Keratinocyte (primary cell): ENCODE measurements at regions not wholly inside any gene's neighbourhood (a gene's known extent, or its start where the extent isn't known, plus 50 kb on each side); places are given as distances from the start of the nearest gene placed in this dataset.

Experiments
- DNase-seq: peaks from one replicate; pipeline ENCODE4 v3.0.0-alpha.2; 2011; ENCODE audit warnings: low read depth, missing footprints, low spot score
- FAIRE-seq: peaks from 2 replicates; lab custom pipeline; 2011; peaks lifted over from hg19 to GRCh38; lab: Jason Lieb, UNC
- H2AFZ ChIP-seq: 2 replicates; pipeline ENCODE4 v1.6.0; 2012; ENCODE audit warnings: low read length, control low read depth, inconsistent platforms; ENCODE audit not compliant: control insufficient read depth
- H3K27ac ChIP-seq: 2 replicates; pipeline ENCODE4 v1.5.1; 2011; ENCODE audit warnings: low read length; ENCODE audit not compliant: control insufficient read depth, insufficient read depth
- H3K27me3 ChIP-seq: 3 replicates; pipeline ENCODE4 v1.6.0; 2011; ENCODE audit warnings: low read length; ENCODE audit not compliant: control insufficient read depth, insufficient read depth; ENCODE audit errors: extremely low read depth
- H3K36me3 ChIP-seq, 2 experiments: 2 replicates in 1 of 2; 3 replicates in 1 of 2; pipeline ENCODE4 v1.5.1; 2011; ENCODE audit warnings: low read length in 2 of 2, mild to moderate bottlenecking in 1 of 2; ENCODE audit not compliant: control insufficient read depth in 2 of 2, insufficient read depth in 2 of 2; ENCODE audit errors: extremely low read depth in 1 of 2
- H3K4me1 ChIP-seq: 3 replicates; pipeline ENCODE4 v1.5.1; 2011; ENCODE audit warnings: low read length; ENCODE audit not compliant: control insufficient read depth, insufficient read depth; ENCODE audit errors: extremely low read depth
- H3K4me2 ChIP-seq: 3 replicates; pipeline ENCODE4 v1.6.0; 2011; ENCODE audit warnings: low read depth, low read length; ENCODE audit not compliant: control insufficient read depth, insufficient read depth; ENCODE audit errors: extremely low read depth
- H3K4me3 ChIP-seq, 3 experiments: fragments of 200-600 bp in 1 of 3; sonication (generic) in 1 of 3; 2 replicates in 2 of 3; 3 replicates in 1 of 3; pipeline ENCODE4 v1.5.1; 2011 to 2016; ENCODE audit warnings: low read length in 3 of 3, mild to moderate bottlenecking in 3 of 3, control low read depth in 2 of 3, inconsistent platforms in 1 of 3, low read depth in 1 of 3, mixed read lengths in 1 of 3, mixed run types in 1 of 3, moderate library complexity in 1 of 3; ENCODE audit not compliant: control insufficient read depth in 2 of 3, insufficient read depth in 2 of 3; ENCODE audit errors: extremely low read depth in 1 of 3
- H3K79me2 ChIP-seq: 2 replicates; pipeline ENCODE4 v1.6.0; 2012; ENCODE audit warnings: low read length; ENCODE audit not compliant: control insufficient read depth, insufficient read depth
- H3K9ac ChIP-seq: 3 replicates; pipeline ENCODE4 v1.6.0; 2011; ENCODE audit warnings: low read length; ENCODE audit not compliant: control insufficient read depth, insufficient read depth; ENCODE audit errors: extremely low read depth
- H3K9me1 ChIP-seq: 3 replicates; pipeline ENCODE4 v1.6.0; 2011; ENCODE audit warnings: low read length; ENCODE audit not compliant: control insufficient read depth, insufficient read depth; ENCODE audit errors: extremely low read depth
- H3K9me3 ChIP-seq: 2 replicates; pipeline ENCODE4 v1.5.1; 2012; ENCODE audit warnings: low read depth, low read length; ENCODE audit not compliant: control insufficient read depth
- H4K20me1 ChIP-seq: 3 replicates; pipeline ENCODE4 v1.6.0; 2011; ENCODE audit warnings: low read length; ENCODE audit not compliant: control insufficient read depth, insufficient read depth; ENCODE audit errors: extremely low read depth
- EZH2 ChIP-seq: IDR thresholded peaks from one replicate; pipeline ENCODE4 v1.6.1; 2012; ENCODE audit warnings: inconsistent platforms, mild to moderate bottlenecking, low read length, moderate library complexity
- dilution Hi-C: fragments of 300-500 bp; cut with MboI; formaldehyde crosslinking; loops from one replicate; pipeline ENCODE4 v1.7.0; 2020; ENCODE audit warnings: low sequenced_read_pairs; ENCODE audit not compliant: extremely low pct_ligation_motif_present
- TF ChIP-seq, protein P1 (sequence below), 3 experiments: IDR thresholded peaks in 1 of 3; conservative IDR thresholded peaks in 1 of 3; optimal IDR thresholded peaks in 1 of 3; 2 replicates in 2 of 3; 3 replicates in 1 of 3; pipeline versions ENCODE3 to v1.5.1; 2011; ENCODE audit warnings: low read length in 3 of 3, mild to moderate bottlenecking in 3 of 3, moderate library complexity in 2 of 3, control low read depth in 1 of 3, inconsistent platforms in 1 of 3; ENCODE audit not compliant: insufficient read depth in 2 of 3; ENCODE audit errors: extremely low read depth in 1 of 3

DNA sequence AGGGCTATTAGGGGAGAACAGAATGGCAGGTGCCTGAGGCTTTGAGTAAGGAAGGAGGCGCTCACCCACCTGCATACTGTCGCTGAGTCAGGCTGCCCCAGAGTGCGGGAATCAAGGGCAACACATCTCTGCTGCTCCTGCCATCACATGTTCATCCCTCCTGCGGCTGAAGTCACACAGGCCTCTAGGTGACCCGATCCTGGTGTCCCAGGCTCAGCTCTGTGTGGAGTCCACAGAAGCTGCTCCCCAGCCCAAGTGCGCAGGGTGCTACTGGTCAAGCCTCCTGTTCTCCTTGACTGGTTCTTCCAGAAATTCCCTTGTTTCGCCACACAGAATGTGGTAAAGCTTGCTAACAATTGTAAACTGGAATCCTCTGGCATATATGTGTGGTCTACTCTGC is 96.9 kb upstream of the IL6 start:
- H3K9ac ChIP-seq = no peak overlapping the region
- H3K4me1 ChIP-seq = no peaks in the 10 kb centered on the region
- no peaks in the 10 kb centered on the region for H3K27me3 ChIP-seq
- TF ChIP-seq EZH2 = no peak
- TF ChIP-seq, protein P1, sequence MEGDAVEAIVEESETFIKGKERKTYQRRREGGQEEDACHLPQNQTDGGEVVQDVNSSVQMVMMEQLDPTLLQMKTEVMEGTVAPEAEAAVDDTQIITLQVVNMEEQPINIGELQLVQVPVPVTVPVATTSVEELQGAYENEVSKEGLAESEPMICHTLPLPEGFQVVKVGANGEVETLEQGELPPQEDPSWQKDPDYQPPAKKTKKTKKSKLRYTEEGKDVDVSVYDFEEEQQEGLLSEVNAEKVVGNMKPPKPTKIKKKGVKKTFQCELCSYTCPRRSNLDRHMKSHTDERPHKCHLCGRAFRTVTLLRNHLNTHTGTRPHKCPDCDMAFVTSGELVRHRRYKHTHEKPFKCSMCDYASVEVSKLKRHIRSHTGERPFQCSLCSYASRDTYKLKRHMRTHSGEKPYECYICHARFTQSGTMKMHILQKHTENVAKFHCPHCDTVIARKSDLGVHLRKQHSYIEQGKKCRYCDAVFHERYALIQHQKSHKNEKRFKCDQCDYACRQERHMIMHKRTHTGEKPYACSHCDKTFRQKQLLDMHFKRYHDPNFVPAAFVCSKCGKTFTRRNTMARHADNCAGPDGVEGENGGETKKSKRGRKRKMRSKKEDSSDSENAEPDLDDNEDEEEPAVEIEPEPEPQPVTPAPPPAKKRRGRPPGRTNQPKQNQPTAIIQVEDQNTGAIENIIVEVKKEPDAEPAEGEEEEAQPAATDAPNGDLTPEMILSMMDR (optimal IDR thresholded peaks at IDR 0.05 in 1 of 3, IDR thresholded peaks at IDR 0.05 in 1 of 3, conservative IDR thresholded peaks at IDR 0.05 in 1 of 3; ENCODE audit: extremely low read depth in 1 of 3, insufficient read depth in 2 of 3, low read length in 3 of 3) = no peak
- H3K9me3 ChIP-seq = no peaks in the 10 kb centered on the region
- FAIRE-seq (no peak), DNase-seq (no peak)
- no peaks in the 10 kb centered on the region for H4K20me1 ChIP-seq
- H3K9me1 ChIP-seq = no peaks in the 10 kb centered on the region
- H3K36me3 ChIP-seq = no peaks in the 10 kb centered on the region
- H3K4me3 ChIP-seq = no peak overlapping the region
- H3K79me2 ChIP-seq = no peaks in the 10 kb centered on the region
- dilution Hi-C loops = no loop called here
- H3K4me2 ChIP-seq = no peak overlapping the region
- H3K27ac ChIP-seq = no peak overlapping the region
- H2AFZ ChIP-seq = no peak overlapping the region

DNA sequence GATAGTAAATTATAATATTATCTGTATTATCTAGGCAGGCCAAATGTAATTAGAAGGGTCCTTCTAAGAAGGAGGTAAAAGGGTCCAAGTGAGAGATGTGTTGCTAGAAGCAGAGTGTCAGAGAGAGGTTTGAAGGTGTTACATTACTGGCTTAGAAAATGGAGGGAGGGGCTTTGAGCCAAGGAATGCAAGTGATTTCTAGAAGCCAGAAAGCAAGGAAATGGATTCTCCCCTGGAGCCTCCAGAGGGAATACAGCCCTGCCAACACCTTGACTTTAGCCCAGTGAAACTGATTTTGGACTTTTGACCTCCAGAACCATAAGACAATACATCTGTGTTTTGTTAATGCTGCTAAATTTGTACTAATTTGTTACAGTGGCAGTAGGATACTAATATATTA is 97.9 kb upstream of the IL6 start:
- no peak for TF ChIP-seq EZH2
- TF ChIP-seq, protein P1 (optimal IDR thresholded peaks at IDR 0.05 in 1 of 3, IDR thresholded peaks at IDR 0.05 in 1 of 3, conservative IDR thresholded peaks at IDR 0.05 in 1 of 3; ENCODE audit: extremely low read depth in 1 of 3, insufficient read depth in 2 of 3, low read length in 3 of 3) = no peak
- Histone ChIP-seq H3K4me1 (no peaks in the 10 kb centered on the region), H3K36me3 (no peaks in the 10 kb centered on the region), H3K9me3 (no peaks in the 10 kb centered on the region), H3K9me1 (no peaks in the 10 kb centered on the region), H4K20me1 (no peaks in the 10 kb centered on the region), H3K9ac (no peak overlapping the region), H3K4me2 (no peak overlapping the region), H3K79me2 (no peaks in the 10 kb centered on the region), H2AFZ (no peak overlapping the region), H3K27ac (no peak overlapping the region), H3K4me3 (no peak overlapping the region), H3K27me3 (no peaks in the 10 kb centered on the region)
- FAIRE-seq = no peak
- DNase-seq = no peak
- dilution Hi-C loops = no loop called here
